Erythroblast (primary cell): ENCODE measurements at regions not wholly inside any gene's neighbourhood (a gene's known extent, or its start where the extent isn't known, plus 50 kb on each side); places are given as distances from the start of the nearest gene placed in this dataset.

Experiments
- GATA1 ChIP-seq: IDR thresholded peaks from 2 replicates; pipeline ENCODE4 v1.6.1; 2011; ENCODE audit warnings: low read depth, mild to moderate bottlenecking, control low read depth, low read length, moderate library complexity
- POLR2A ChIP-seq: IDR thresholded peaks from 2 replicates; pipeline ENCODE4 v1.6.1; 2011; ENCODE audit warnings: mild to moderate bottlenecking, low read length

- TF ChIP-seq POLR2A (no peak), GATA1 (no peak)
Observed at GRCh38 chr3:72427624-72428023, 420.6 kb downstream of the SHQ1 start.
